ENCODE measurements at regions not wholly inside any gene's neighbourhood (a gene's known extent, or its start where the extent isn't known, plus 50 kb on each side); places are given as distances from the start of the nearest gene placed in this dataset.
A peak's percentile ranks its signal among the peaks of the same experiment; 100 is the strongest.

GRCh38 chr4:24010573-24010972 is 120.7 kb upstream of the PPARGC1A start:
- DNase-seq, result no peak

DNA sequence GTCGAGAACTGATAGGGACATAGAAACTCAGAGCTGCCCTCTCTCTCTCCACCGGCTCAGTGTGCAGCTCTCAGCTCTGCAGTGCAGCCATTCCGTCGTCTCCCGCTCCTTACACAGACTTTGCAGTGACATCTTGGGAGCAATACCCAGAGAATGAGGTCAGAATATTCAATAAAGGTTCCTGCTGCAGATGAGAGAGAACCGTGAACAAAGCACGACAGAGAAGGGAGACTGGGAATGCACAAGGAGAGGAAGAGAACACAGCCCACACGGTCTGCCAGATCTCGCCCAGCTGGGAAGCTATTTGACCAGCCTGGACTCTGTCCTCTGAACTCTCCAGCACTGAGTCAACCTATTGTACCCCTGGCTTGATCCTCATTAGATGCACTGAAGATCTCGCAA is 118.0 kb upstream of the PPARGC1A start:
- DNase-seq, result peak in 4 of 56 donors; percentile 4 to 12 (median 8)

- no peak for DNase-seq
These were observed 116.4 kb upstream of the PPARGC1A start for GRCh38 chr4:24006269-24006668.

GRCh38 chr4:24003926-24004325 is 114.1 kb upstream of the PPARGC1A start:
- DNase-seq, result no peak

GRCh38 chr4:24003496-24003895 is 113.6 kb upstream of the PPARGC1A start:
- DNase-seq, result no peak

DNA sequence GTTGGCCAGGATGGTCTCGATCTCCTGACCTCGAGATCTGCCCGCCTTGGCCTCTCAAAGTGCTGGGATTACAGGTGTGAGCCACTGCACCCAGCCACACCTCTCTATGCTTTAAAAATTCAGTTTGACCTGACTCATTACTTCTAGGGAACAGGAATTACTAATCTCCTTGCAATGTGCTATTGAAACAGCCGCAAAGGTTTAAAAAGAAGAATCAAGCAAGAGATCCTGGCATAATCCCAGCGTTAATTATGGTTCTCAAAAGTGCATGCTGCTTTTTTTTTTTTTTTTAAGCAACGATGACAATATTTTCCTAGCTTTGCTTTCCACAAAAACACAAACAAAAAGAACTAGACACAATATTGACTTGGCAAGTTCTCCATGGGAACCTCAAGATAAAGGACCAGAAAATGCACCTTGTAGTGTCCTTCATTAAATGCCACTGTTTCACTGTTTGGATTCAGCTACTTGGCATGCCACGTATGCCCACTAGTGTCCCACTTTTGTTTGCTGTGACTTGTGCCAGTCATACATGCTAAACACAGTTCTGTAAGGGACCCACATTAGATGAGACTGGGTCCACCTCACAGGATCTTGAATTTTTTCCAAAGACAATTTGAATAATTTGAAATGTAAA is 112.6 kb upstream of the PPARGC1A start:
- no peak for DNase-seq

DNA sequence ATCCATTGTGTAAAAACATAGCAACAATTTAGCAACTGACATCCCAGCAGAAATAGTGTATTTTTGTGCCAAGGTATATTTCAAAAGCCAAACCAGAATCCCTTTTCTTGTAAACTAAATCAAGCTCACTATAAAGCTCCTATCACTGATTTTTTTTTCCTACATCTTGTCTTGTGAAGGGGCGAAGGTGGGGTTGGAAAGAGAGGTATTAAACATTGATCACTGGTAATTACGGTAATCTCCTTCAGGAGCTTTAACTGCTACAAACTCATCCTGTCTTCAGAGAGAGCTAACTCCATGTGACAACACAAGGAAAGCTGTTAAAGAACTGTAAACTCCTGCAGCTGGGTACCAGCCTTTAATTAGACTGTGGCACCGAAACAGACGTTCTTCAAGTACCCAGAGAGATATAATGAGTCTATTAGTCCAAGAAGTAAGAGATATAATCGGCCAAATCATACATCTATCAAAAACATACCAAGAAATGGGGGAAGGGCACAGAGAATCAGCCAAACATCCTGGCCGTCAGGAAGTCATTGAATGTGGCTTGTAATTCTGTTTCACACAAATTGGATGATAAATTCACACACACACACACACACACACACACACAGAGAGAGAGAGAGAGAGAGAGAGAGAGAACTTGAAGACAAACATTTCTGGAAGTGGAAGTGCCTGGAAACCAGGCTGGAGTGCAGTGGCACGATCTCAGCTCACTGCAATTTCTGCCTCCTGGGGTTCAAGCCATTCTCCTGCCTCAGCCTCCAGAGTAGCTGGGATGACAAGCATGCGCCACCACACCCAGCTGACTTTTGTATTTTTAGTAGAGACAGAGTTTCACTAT is 111.9 kb upstream of the PPARGC1A start:
- DNase-seq, result no peak

DNA sequence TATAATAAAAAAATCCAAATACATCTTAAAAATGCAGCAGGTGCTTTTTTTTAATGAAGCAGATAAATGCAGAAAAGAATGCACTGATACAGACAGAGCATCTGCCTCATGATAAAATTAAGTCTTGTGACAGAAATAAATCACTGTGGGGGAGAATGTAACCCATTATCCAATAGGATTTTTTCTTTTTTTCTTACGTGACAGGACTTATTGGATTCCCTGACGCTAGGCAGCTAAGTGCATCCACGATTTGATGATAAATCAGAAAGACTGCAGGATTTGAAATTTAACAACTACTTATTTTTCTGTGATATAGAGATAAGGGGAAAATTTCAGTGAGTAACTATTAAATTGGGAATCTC is 110.6 kb upstream of the PPARGC1A start:
- no peak for DNase-seq

- no peak for DNase-seq
These were observed 110.0 kb upstream of the PPARGC1A start for GRCh38 chr4:23999714-24000469.

- DNase-seq, result no peak
These were observed 103.5 kb upstream of the PPARGC1A start for GRCh38 chr4:23993373-23993772.

GRCh38 chr4:23991444-23991843 is 101.6 kb upstream of the PPARGC1A start:
- no peak for DNase-seq

GRCh38 chr4:23986270-23986669 is 96.4 kb upstream of the PPARGC1A start:
- no peak for DNase-seq

DNA sequence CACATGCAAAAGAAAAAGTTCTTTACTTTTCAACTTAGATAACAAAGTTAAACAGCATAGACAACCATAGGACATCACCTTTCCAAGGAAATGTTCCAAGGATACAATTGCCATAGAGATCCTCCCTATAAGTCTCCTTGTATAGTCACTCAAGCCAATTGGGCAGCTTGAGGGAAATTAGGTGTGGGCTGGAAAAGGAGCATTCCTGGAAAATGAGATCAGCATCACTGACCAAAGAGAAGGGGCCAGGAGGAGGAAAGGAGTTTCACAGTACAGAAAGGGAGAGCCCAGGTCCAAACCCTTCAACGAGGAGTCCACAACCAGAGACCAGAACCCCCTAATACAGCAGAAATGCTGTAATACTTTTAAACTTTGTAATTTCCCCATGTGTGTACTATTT is 91.5 kb upstream of the PPARGC1A start:
- no peak for DNase-seq

DNA sequence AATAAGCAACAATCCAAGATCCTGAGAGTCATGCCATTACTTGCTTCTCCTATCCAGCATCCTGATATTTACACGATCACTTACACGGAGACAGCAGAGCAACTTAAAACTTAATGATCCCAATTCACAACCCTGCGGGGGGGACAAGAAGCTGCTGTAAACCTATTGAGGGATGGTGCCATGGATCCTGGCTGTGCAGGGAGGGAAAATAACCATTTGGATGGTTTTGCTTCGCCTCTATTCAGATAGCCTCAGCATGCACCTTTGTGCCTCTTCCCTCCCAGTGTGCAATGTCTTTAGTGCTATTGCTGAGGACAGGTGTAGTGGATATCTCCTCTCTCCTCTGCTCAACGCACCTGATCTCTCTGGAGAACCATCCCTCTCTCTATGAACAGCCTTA is 89.7 kb upstream of the PPARGC1A start:
- DNase-seq, result no peak

- no peak for DNase-seq
These were observed 88.2 kb upstream of the PPARGC1A start for GRCh38 chr4:23978002-23978401.

- no peak for DNase-seq
These were observed 86.6 kb upstream of the PPARGC1A start for GRCh38 chr4:23976423-23976822.

- no peak for DNase-seq
These were observed 83.5 kb upstream of the PPARGC1A start for GRCh38 chr4:23973308-23973855.

- no peak for DNase-seq
These were observed 83.0 kb upstream of the PPARGC1A start for GRCh38 chr4:23972805-23973204.

DNA sequence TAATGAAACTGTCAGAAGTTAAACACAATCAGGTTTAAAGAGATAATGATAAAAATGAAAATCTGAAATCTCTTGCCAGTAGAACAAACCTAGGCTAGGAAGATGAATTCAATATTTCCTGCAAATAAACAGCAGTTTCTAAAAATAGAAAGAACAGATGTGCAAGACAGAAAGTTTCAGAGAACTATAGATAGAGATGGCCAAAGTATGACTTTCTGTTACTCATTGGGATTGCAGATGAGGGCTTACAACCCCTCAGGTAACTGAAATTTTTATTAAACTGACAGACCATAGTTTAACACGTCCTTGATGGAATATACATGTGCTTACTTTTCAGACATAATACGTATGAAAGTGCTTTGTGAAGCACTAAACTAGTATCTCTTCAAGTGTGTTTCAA is 82.3 kb upstream of the PPARGC1A start:
- DNase-seq, result no peak

- no peak for DNase-seq
These were observed 80.5 kb upstream of the PPARGC1A start for GRCh38 chr4:23970201-23970850.

DNA sequence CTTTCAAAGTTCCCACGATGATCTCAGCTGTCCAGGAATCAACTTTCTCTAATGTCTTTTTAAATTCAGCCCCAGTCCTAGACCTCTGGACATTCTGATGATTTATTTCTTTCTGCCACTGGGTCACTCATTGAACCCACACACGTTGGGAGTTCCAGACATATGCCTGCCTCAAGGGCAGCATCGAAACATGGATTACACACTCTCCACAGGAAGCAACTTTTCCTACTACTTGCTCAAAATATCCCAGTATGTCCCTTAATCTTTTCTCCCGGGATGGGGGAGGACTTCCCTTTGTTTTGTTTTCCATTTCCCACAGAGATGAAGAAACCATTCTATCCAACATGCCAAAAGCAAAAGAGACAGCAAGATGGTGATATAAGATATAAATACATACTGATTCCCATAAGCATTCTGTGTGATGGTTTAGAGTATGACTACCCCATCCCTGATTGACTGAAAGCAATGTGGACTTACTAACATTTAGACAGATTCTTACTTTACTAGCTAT is 79.8 kb upstream of the PPARGC1A start:
- DNase-seq, result no peak

All from amygdala (tissue), 56 donors.